HEK293 (cell line): ENCODE measurements at regions not wholly inside any gene's neighbourhood (a gene's known extent, or its start where the extent isn't known, plus 50 kb on each side); places are given as distances from the start of the nearest gene placed in this dataset.

Experiments
- CTCF ChIA-PET: fragments of 350-600 bp; formaldehyde crosslinking; extraction: SDS; loops from one replicate; lab custom pipeline; 2021; ENCODE audit warnings: antibody characterized with exemption; lab: Yijun Ruan, JAX
- POLR2A ChIA-PET: fragments of 300-600 bp; formaldehyde crosslinking; extraction: SDS; loops from one replicate; lab custom pipeline; 2020; ENCODE audit warnings: antibody characterized with exemption, inconsistent platforms; lab: Yijun Ruan, JAX
- H3K27ac ChIP-seq: fragments of 200-500 bp; sonication (Bioruptor generic); 2 replicates; pipeline ENCODE4 v1.5.1; 2014; ENCODE audit warnings: low read depth, low read length, control low read depth, inconsistent platforms; ENCODE audit errors: extremely low read depth
- H3K36me3 ChIP-seq, 2 experiments: fragments of 200-500 bp in 1 of 2; sonication (Bioruptor generic) in 1 of 2; 1 replicate in 1 of 2; 2 replicates in 1 of 2; pipeline ENCODE4 v1.5.1; 2014 to 2017; ENCODE audit warnings: inconsistent platforms in 2 of 2, low read length in 2 of 2; ENCODE audit not compliant: control insufficient read depth in 2 of 2, insufficient read depth in 1 of 2
- H3K4me1 ChIP-seq: fragments of 200-500 bp; sonication (Bioruptor generic); 2 replicates; pipeline ENCODE4 v1.5.1; 2014; ENCODE audit warnings: mild to moderate bottlenecking, low read length, inconsistent platforms; ENCODE audit not compliant: control insufficient read depth, insufficient read depth
- H3K4me3 ChIP-seq: 2 replicates; pipeline ENCODE4 v1.5.1; 2011; ENCODE audit warnings: low read depth, mild to moderate bottlenecking, control low read depth, low read length, moderate library complexity
- H3K9me3 ChIP-seq: fragments of 200-500 bp; sonication (Bioruptor generic); 2 replicates; pipeline ENCODE4 v1.5.1; 2014; ENCODE audit warnings: low read depth, low read length, inconsistent platforms; ENCODE audit not compliant: control insufficient read depth, insufficient read depth
- INSM2 ChIP-seq: fragments of 450-650 bp; formaldehyde crosslinking; IDR thresholded peaks from 2 replicates; pipeline ENCODE4 v1.5.1; 2016; ENCODE audit warnings: missing biosample characterization, missing genetic modification characterization
- KLF17 ChIP-seq: fragments of 450-650 bp; formaldehyde crosslinking; IDR thresholded peaks from 2 replicates; pipeline ENCODE4 v1.5.1; 2016; ENCODE audit warnings: missing biosample characterization, missing genetic modification characterization
- PBX3 ChIP-seq: sonication (generic); formaldehyde crosslinking; IDR thresholded peaks from 2 replicates; pipeline ENCODE4 v1.8.1; 2022; ENCODE audit warnings: mild to moderate bottlenecking, moderate library complexity, missing genetic modification reagents
- SALL2 ChIP-seq: fragments of 450-650 bp; formaldehyde crosslinking; IDR thresholded peaks from 2 replicates; pipeline ENCODE4 v1.5.0; 2017; ENCODE audit warnings: missing biosample characterization, mild to moderate bottlenecking, missing genetic modification characterization, borderline replicate concordance
- ZFP41 ChIP-seq: fragments of 450-650 bp; formaldehyde crosslinking; IDR thresholded peaks from 2 replicates; pipeline ENCODE4 v1.5.1; 2016; ENCODE audit warnings: missing biosample characterization, missing genetic modification characterization, borderline replicate concordance
- ZNF18 ChIP-seq: fragments of 450-650 bp; formaldehyde crosslinking; IDR thresholded peaks from 2 replicates; pipeline ENCODE4 v1.5.1; 2016; ENCODE audit warnings: missing biosample characterization, missing genetic modification characterization
- ZNF211 ChIP-seq: fragments of 450-650 bp; formaldehyde crosslinking; IDR thresholded peaks from 2 replicates; pipeline ENCODE4 v1.5.1; 2016; ENCODE audit warnings: low read depth, missing biosample characterization, missing genetic modification characterization
- ZNF214 ChIP-seq: fragments of 450-650 bp; formaldehyde crosslinking; IDR thresholded peaks from 2 replicates; pipeline ENCODE4 v1.5.1; 2017; ENCODE audit warnings: missing biosample characterization, mild to moderate bottlenecking, missing genetic modification characterization, borderline replicate concordance
- ZNF23 ChIP-seq: fragments of 450-650 bp; formaldehyde crosslinking; IDR thresholded peaks from 2 replicates; pipeline ENCODE4 v1.5.1; 2016; ENCODE audit warnings: missing biosample characterization, missing genetic modification characterization, borderline replicate concordance
- ZNF571 ChIP-seq: fragments of 450-650 bp; formaldehyde crosslinking; IDR thresholded peaks from 2 replicates; pipeline ENCODE4 v1.5.0; 2017; ENCODE audit warnings: missing biosample characterization, missing genetic modification characterization
- ZNF658 ChIP-seq: fragments of 450-650 bp; formaldehyde crosslinking; IDR thresholded peaks from 2 replicates; pipeline ENCODE4; 2016; ENCODE audit warnings: missing biosample characterization, missing genetic modification characterization
- ZNF837 ChIP-seq: fragments of 450-650 bp; formaldehyde crosslinking; IDR thresholded peaks from 2 replicates; pipeline ENCODE4 v1.5.1; 2016; ENCODE audit warnings: missing biosample characterization, missing genetic modification characterization
- ZSCAN18 ChIP-seq: fragments of 450-650 bp; formaldehyde crosslinking; IDR thresholded peaks from 2 replicates; pipeline ENCODE4 v1.5.1; 2016; ENCODE audit warnings: missing biosample characterization, missing genetic modification characterization
- TF ChIP-seq, protein P1 (sequence below): fragments of 450-650 bp; formaldehyde crosslinking; IDR thresholded peaks from 2 replicates; pipeline ENCODE4 v1.5.1; 2017; ENCODE audit warnings: missing biosample characterization, missing genetic modification characterization
- TF ChIP-seq, protein P2 (sequence below): fragments of 450-650 bp; formaldehyde crosslinking; IDR thresholded peaks from 2 replicates; pipeline ENCODE4 v1.5.1; 2017; ENCODE audit warnings: missing biosample characterization, mild to moderate bottlenecking, missing genetic modification characterization, moderate library complexity
- TF ChIP-seq, protein P3 (sequence below): fragments of 450-650 bp; formaldehyde crosslinking; IDR thresholded peaks from 2 replicates; pipeline ENCODE4 v1.5.1; 2016; ENCODE audit warnings: missing biosample characterization, missing genetic modification characterization

GRCh38 chr1:111556325-111557037, 53.0 kb upstream of the ADORA3 start:
- Histone ChIP-seq H3K36me3 (no peaks in the 10 kb centered on the region), H3K27ac (no peak overlapping the region), H3K4me3 (no peak overlapping the region), H3K9me3 (no peaks in the 10 kb centered on the region), H3K4me1 (no peaks in the 10 kb centered on the region)
- TF ChIP-seq SALL2 (tag by site-specific recombination) (no peak), ZNF658 (no peak), PBX3 (no peak), INSM2 (no peak), ZNF571 (no peak), ZNF211 (tag by site-specific recombination) (no peak), KLF17 (tag by site-specific recombination) (no peak), ZFP41 (tag by site-specific recombination) (no peak), ZNF837 (no peak), ZNF214 (no peak), ZSCAN18 (tag by site-specific recombination) (no peak), ZNF18 (tag by site-specific recombination) (no peak), ZNF23 (tag by site-specific recombination) (no peak)
- TF ChIP-seq, protein P1, sequence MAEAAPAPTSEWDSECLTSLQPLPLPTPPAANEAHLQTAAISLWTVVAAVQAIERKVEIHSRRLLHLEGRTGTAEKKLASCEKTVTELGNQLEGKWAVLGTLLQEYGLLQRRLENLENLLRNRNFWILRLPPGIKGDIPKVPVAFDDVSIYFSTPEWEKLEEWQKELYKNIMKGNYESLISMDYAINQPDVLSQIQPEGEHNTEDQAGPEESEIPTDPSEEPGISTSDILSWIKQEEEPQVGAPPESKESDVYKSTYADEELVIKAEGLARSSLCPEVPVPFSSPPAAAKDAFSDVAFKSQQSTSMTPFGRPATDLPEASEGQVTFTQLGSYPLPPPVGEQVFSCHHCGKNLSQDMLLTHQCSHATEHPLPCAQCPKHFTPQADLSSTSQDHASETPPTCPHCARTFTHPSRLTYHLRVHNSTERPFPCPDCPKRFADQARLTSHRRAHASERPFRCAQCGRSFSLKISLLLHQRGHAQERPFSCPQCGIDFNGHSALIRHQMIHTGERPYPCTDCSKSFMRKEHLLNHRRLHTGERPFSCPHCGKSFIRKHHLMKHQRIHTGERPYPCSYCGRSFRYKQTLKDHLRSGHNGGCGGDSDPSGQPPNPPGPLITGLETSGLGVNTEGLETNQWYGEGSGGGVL (tag by site-specific recombination) = no peak
- TF ChIP-seq, protein P2, sequence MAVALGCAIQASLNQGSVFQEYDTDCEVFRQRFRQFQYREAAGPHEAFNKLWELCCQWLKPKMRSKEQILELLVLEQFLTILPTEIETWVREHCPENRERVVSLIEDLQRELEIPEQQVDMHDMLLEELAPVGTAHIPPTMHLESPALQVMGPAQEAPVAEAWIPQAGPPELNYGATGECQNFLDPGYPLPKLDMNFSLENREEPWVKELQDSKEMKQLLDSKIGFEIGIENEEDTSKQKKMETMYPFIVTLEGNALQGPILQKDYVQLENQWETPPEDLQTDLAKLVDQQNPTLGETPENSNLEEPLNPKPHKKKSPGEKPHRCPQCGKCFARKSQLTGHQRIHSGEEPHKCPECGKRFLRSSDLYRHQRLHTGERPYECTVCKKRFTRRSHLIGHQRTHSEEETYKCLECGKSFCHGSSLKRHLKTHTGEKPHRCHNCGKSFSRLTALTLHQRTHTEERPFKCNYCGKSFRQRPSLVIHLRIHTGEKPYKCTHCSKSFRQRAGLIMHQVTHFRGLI (tag by site-specific recombination) = no peak
- TF ChIP-seq, protein P3, sequence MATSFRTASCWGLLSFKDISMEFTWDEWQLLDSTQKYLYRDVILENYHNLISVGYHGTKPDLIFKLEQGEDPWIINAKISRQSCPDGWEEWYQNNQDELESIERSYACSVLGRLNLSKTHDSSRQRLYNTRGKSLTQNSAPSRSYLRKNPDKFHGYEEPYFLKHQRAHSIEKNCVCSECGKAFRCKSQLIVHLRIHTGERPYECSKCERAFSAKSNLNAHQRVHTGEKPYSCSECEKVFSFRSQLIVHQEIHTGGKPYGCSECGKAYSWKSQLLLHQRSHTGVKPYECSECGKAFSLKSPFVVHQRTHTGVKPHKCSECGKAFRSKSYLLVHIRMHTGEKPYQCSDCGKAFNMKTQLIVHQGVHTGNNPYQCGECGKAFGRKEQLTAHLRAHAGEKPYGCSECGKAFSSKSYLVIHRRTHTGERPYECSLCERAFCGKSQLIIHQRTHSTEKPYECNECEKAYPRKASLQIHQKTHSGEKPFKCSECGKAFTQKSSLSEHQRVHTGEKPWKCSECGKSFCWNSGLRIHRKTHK = no peak
- POLR2A ChIA-PET = no interaction called here
- CTCF ChIA-PET = interaction anchor here (0.6 kb wide), 1 partner anchor 801 kb away, joined by 3 read pairs; no protein-coding TSS in a partner anchor
